Mesodermal cell (in vitro differentiated cells): ENCODE measurements at regions not wholly inside any gene's neighbourhood (a gene's known extent, or its start where the extent isn't known, plus 50 kb on each side); places are given as distances from the start of the nearest gene placed in this dataset.

ENCODE experiments used
- H3K27ac ChIP-seq: 2 replicates; pipeline ENCODE4 v1.7.0; 2013; ENCODE audit warnings: mild to moderate bottlenecking, low read depth, low read length, moderate library complexity; ENCODE audit not compliant: severe bottlenecking
- H3K36me3 ChIP-seq: 2 replicates; pipeline ENCODE4 v1.7.1; 2013; ENCODE audit warnings: mild to moderate bottlenecking, low read length, moderate library complexity; ENCODE audit not compliant: control insufficient read depth, insufficient read depth
- H3K4me1 ChIP-seq: one replicate; pipeline ENCODE4 v1.7.1; 2013; ENCODE audit warnings: mild to moderate bottlenecking, low read length; ENCODE audit not compliant: insufficient read depth, control insufficient read depth, poor library complexity, severe bottlenecking
- H3K4me3 ChIP-seq: 2 replicates; pipeline ENCODE4 v1.7.0; 2013; ENCODE audit warnings: low read length, control low read depth, mild to moderate bottlenecking; ENCODE audit not compliant: insufficient read depth, poor library complexity, severe bottlenecking; ENCODE audit errors: extremely low read depth
- H3K9me3 ChIP-seq: 2 replicates; pipeline ENCODE4 v1.7.1; 2013; ENCODE audit warnings: mild to moderate bottlenecking, low read length, moderate library complexity; ENCODE audit not compliant: control insufficient read depth
- WGBS, 2 experiments: methylation state at CpG; one replicate each; pipeline ENCODE4 v1.1.5; 2013; ENCODE audit warnings: missing lambda C conversion rate in 2 of 2; ENCODE audit not compliant: insufficient coverage in 2 of 2; 5-methylcytosine and 5-hydroxymethylcytosine counted together

- no peaks in the 10 kb centered on the region for H3K9me3 ChIP-seq
- H3K27ac ChIP-seq, result no peak overlapping the region
- no peaks in the 10 kb centered on the region for H3K4me1 ChIP-seq
- 60% methylated on average over 2 of the region's 2 CpGs; no CpG with 5 or more reads in 1 of the 2 experiments for WGBS, 2 experiments
- H3K36me3 ChIP-seq, result no peaks in the 10 kb centered on the region
- no peak overlapping the region for H3K4me3 ChIP-seq
These were observed 50.5 kb upstream of the DLX2 start for GRCh38 chr2:172153156-172153555.

GRCh38 chr2:172153757-172154156 is 51.1 kb upstream of the DLX2 start:
- no peak overlapping the region for H3K4me3 ChIP-seq
- H3K27ac ChIP-seq, result no peak overlapping the region
- H3K9me3 ChIP-seq, result no peaks in the 10 kb centered on the region
- H3K36me3 ChIP-seq, result no peaks in the 10 kb centered on the region
- no peaks in the 10 kb centered on the region for H3K4me1 ChIP-seq

DNA sequence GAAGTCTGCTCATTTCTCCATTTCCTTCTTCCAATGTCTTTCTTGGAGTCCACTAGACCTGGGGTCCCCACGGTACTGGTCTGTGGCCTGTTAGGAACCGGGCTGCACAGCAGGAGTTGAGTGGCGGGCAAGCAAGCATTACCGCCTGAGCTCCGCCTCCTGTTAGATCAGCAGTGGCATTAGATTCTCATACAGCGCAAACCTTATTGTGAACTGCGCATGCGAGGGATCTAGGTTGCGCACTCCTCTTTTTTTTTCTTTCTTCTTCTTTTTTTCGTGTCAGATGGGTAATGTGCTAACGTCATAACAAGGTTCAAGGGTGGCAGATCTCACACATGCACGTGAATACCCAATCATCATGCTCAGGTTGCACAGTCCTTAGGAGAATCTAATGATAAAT is 53.1 kb upstream of the DLX2 start:
- Histone ChIP-seq H3K36me3 (no peaks in the 10 kb centered on the region), H3K9me3 (peaks cover 1% of the 10 kb centered on the region), H3K27ac (no peak overlapping the region), H3K4me1 (no peaks in the 10 kb centered on the region), H3K4me3 (no peak overlapping the region)
- WGBS, 2 experiments, result 90 to 92% methylated on average over 8 to 9 of the region's 12 CpGs

- Histone ChIP-seq H3K4me3 (no peak overlapping the region), H3K36me3 (no peaks in the 10 kb centered on the region), H3K4me1 (no peaks in the 10 kb centered on the region), H3K27ac (no peak overlapping the region), H3K9me3 (peaks cover 9% of the 10 kb centered on the region)
- WGBS, 2 experiments, result no CpG with 5 or more reads among the region's 1 CpG
These were observed 58.1 kb upstream of the DLX2 start for GRCh38 chr2:172160839-172161238.

GRCh38 chr2:172162225-172162733 is 59.6 kb upstream of the DLX2 start:
- no peak overlapping the region for H3K4me3 ChIP-seq
- no peak overlapping the region for H3K27ac ChIP-seq
- no peaks in the 10 kb centered on the region for H3K36me3 ChIP-seq
- peaks cover 9% of the 10 kb centered on the region for H3K9me3 ChIP-seq
- 72 to 74% methylated on average over 5 to 6 of the region's 7 CpGs for WGBS, 2 experiments
- H3K4me1 ChIP-seq, result no peaks in the 10 kb centered on the region

- 92 to 96% methylated on average over 3 to 5 of the region's 9 CpGs for WGBS, 2 experiments
- H3K27ac ChIP-seq, result no peak overlapping the region
- no peaks in the 10 kb centered on the region for H3K4me1 ChIP-seq
- H3K9me3 ChIP-seq, result peaks cover 9% of the 10 kb centered on the region
- no peak overlapping the region for H3K4me3 ChIP-seq
- H3K36me3 ChIP-seq, result no peaks in the 10 kb centered on the region
These were observed 60.1 kb upstream of the DLX2 start for GRCh38 chr2:172162739-172163336.

- no peaks in the 10 kb centered on the region for H3K9me3 ChIP-seq
- H3K36me3 ChIP-seq, result no peaks in the 10 kb centered on the region
- WGBS, 2 experiments, result 77 to 100% methylated on average over 2 of the region's 3 CpGs
- H3K4me3 ChIP-seq, result no peak overlapping the region
- no peaks in the 10 kb centered on the region for H3K4me1 ChIP-seq
- H3K27ac ChIP-seq, result no peak overlapping the region
These were observed 66.2 kb upstream of the DLX2 start for GRCh38 chr2:172168917-172169346.

GRCh38 chr2:172169611-172170010 is 66.9 kb upstream of the DLX2 start:
- Histone ChIP-seq H3K4me3 (no peak overlapping the region), H3K36me3 (no peaks in the 10 kb centered on the region), H3K9me3 (no peaks in the 10 kb centered on the region), H3K4me1 (no peaks in the 10 kb centered on the region), H3K27ac (no peak overlapping the region)

DNA sequence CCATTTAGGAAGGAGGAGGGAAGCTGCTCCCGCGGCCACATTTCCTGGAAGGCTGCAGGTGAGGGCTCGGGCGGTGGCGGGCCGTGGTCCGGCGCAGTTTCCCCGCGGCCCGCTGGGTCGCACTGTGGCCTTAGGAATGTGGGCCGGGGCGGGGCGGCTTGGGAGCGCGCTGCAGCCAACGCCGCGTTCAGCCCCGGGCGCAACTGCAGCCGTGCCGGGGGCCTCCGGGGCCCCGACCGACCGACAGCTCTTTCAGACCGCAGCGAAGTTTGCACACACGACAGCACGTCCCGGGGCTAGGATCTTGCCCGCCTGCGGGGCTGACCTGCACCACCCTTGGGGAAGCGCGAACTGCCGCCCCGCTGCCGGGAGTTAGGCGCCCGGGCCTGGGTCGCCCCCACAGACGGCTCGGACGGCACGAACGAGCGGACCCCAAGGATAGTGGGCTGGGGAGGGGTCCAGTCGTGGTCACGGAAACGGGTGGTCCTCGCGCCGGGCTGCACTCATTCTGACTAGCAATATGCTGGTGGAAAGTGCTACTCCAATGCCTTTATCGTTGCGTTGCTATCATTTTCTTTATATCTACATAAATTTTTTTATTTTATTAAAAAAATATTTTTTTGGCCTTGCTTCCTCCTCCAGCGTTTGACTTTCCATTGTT is 69.9 kb upstream of the DLX2 start:
- H3K27ac ChIP-seq, result no peak overlapping the region
- WGBS, 2 experiments, result 1 to 2% methylated on average over 41 to 44 of the region's 58 CpGs
- H3K36me3 ChIP-seq, result no peaks in the 10 kb centered on the region
- H3K9me3 ChIP-seq, result no peaks in the 10 kb centered on the region
- peak overlapping the region; percentile 48 for H3K4me3 ChIP-seq
- no peaks in the 10 kb centered on the region for H3K4me1 ChIP-seq

GRCh38 chr2:172173174-172173706 is 70.5 kb upstream of the DLX2 start:
- H3K4me1 ChIP-seq, result no peaks in the 10 kb centered on the region
- WGBS, 2 experiments, result 63 to 70% methylated on average over 5 to 6 of the region's 8 CpGs
- H3K27ac ChIP-seq, result no peak overlapping the region
- peak overlapping the region; percentile 48 for H3K4me3 ChIP-seq
- H3K9me3 ChIP-seq, result no peaks in the 10 kb centered on the region
- no peaks in the 10 kb centered on the region for H3K36me3 ChIP-seq

- Histone ChIP-seq H3K4me1 (peaks cover 9% of the 10 kb centered on the region), H3K36me3 (no peaks in the 10 kb centered on the region), H3K9me3 (no peaks in the 10 kb centered on the region), H3K27ac (no peak overlapping the region), H3K4me3 (no peak overlapping the region)
- 83 to 92% methylated on average over 1 to 2 of the region's 3 CpGs for WGBS, 2 experiments
These were observed 74.9 kb upstream of the DLX2 start for GRCh38 chr2:172177581-172177980.
